Panc1 (cell line): ENCODE measurements at regions not wholly inside any gene's neighbourhood (a gene's known extent, or its start where the extent isn't known, plus 50 kb on each side); places are given as distances from the start of the nearest gene placed in this dataset.

Experiments
- CTCF ChIP-seq: fragments of 450-650 bp; IDR thresholded peaks from 2 replicates; pipeline ENCODE4 v1.5.1; 2017; ENCODE audit warnings: mild to moderate bottlenecking
- POLR2AphosphoS5 ChIP-seq: IDR thresholded peaks from 2 replicates; pipeline ENCODE4 v1.6.1; 2012; ENCODE audit warnings: mild to moderate bottlenecking, low read depth, low read length, moderate library complexity
- REST ChIP-seq, 2 experiments: IDR thresholded peaks; 2 replicates each; pipeline ENCODE4 v1.6.1; 2011 to 2012; ENCODE audit warnings: low read depth in 2 of 2, control low read depth in 1 of 2, low read length in 1 of 2, mild to moderate bottlenecking in 1 of 2, moderate library complexity in 1 of 2; ENCODE audit not compliant: insufficient read depth in 1 of 2
- SIN3A ChIP-seq: IDR thresholded peaks from 2 replicates; pipeline ENCODE4 v1.6.1; 2012; ENCODE audit warnings: low read depth, mild to moderate bottlenecking, low read length, moderate library complexity, borderline replicate concordance; ENCODE audit not compliant: insufficient read depth

DNA sequence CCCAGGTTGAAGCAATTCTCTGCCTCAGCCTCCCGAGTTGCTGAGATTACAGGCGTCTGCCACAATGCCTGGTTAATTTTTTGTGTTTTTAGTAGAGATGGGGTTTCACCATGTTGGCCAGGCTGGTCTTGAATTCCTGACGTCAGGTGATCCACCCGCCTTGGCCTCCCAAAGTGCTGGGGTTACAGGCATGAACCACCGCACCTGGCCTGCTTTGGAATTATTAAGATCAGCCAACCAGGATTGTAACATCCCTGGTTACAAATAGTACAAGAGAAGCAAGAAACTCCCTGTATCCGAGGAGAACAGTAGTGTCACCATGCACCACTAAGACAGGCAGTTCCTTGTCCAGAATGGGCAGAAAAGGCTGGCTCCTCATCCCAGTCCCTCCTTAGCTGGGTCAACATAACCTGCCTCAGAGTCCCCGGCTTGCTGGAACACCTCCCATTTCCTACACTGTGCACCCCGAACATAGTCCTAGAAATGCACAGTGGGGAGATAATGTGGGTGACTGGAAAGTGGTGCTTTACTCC lies 77.2 kb upstream of the INCENP start:
- TF ChIP-seq SIN3A (no peak), CTCF (no peak), POLR2AphosphoS5 (no peak), REST (IDR thresholded peaks at IDR 0.05; ENCODE audit: insufficient read depth in 1 of 2, low read depth in 2 of 2, low read length in 1 of 2) (no peak)
